SU-DHL-6 (cell line): ENCODE measurements at regions not wholly inside any gene's neighbourhood (a gene's known extent, or its start where the extent isn't known, plus 50 kb on each side); places are given as distances from the start of the nearest gene placed in this dataset.

Experiments
- EZH2phosphoT487 ChIP-seq: fragments of 200-600 bp; sonication (generic), shearing (Covaris generic); conservative IDR thresholded peaks from 2 replicates; pipeline ENCODE4 v1.6.1; 2018; ENCODE audit warnings: mild to moderate bottlenecking, antibody characterized with exemption, low read length, moderate library complexity, mixed read lengths
- TF ChIP-seq, protein P1 (sequence below): fragments of 200-600 bp; sonication (generic); IDR thresholded peaks from one replicate; pipeline ENCODE4 v1.5.1; 2017; ENCODE audit warnings: antibody characterized with exemption, mild to moderate bottlenecking, low read length, moderate library complexity; ENCODE audit not compliant: insufficient read depth, poor library complexity, severe bottlenecking

DNA sequence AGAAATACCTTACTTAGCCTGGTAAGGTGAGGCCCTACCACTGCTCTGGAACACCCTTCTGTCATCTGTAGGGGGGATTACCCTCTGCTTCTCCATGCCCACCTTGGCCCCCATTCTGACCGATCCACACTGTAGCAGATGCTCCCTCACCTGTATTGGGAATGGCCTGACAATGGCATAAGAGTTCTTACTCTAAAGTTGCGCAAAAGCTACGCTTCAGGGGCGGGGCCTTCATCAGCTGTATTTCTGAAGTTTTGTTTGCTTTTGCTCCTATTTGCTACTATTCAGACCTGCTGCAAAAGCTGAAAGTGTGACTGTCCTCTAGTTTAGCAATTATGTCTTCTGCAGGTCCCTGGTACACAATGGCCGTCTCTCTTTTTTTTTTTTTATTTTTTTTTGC is 252.6 kb downstream of the TLE3 start:
- TF ChIP-seq, protein P1, sequence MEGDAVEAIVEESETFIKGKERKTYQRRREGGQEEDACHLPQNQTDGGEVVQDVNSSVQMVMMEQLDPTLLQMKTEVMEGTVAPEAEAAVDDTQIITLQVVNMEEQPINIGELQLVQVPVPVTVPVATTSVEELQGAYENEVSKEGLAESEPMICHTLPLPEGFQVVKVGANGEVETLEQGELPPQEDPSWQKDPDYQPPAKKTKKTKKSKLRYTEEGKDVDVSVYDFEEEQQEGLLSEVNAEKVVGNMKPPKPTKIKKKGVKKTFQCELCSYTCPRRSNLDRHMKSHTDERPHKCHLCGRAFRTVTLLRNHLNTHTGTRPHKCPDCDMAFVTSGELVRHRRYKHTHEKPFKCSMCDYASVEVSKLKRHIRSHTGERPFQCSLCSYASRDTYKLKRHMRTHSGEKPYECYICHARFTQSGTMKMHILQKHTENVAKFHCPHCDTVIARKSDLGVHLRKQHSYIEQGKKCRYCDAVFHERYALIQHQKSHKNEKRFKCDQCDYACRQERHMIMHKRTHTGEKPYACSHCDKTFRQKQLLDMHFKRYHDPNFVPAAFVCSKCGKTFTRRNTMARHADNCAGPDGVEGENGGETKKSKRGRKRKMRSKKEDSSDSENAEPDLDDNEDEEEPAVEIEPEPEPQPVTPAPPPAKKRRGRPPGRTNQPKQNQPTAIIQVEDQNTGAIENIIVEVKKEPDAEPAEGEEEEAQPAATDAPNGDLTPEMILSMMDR: no peak
- TF ChIP-seq EZH2phosphoT487: no peak
